Thyroid gland (tissue), 4 donors: ENCODE measurements at regions not wholly inside any gene's neighbourhood (a gene's known extent, or its start where the extent isn't known, plus 50 kb on each side); places are given as distances from the start of the nearest gene placed in this dataset.

Source experiments
- CTCF ChIP-seq, 6 experiments: fragments of 200-600 bp in 3 of 6; fragments of 450-650 bp in 3 of 6; sonication (generic) in 3 of 6; IDR thresholded peaks; one replicate each; pipeline ENCODE4 v1.5.1; 2016 to 2019; ENCODE audit warnings: antibody characterized with exemption in 6 of 6, mild to moderate bottlenecking in 2 of 6, inconsistent platforms in 1 of 6, moderate library complexity in 1 of 6
- POLR2A ChIP-seq, 2 donors: fragments of 450-650 bp; IDR thresholded peaks; one replicate each; pipeline ENCODE4 v1.6.1; 2017; ENCODE audit warnings: antibody characterized with exemption in 2 of 2, mild to moderate bottlenecking in 2 of 2, moderate library complexity in 1 of 2

DNA sequence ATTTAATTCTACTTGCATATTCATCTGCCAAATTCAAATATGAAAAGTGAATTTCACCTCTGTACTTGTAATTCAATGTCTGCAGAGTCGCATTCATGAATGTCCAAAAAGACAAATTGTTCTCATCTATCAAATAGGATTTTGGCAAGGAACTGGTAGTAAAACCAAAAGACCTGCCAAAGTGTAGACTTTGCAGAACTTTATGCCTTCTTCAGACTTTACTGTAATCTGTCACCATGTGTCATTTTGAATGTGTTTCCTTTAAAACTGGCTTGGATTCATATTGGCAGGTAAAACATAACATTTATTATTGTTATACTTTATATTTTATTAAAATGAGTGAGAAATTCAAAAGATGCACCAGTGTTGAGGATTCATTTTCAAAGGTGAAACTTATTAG is 701.9 kb upstream of the LINC00305 start:
- TF ChIP-seq CTCF (IDR thresholded peaks at IDR 0.05): no peak
- TF ChIP-seq POLR2A (IDR thresholded peaks at IDR 0.05): no peak
